ENCODE measurements at regions not wholly inside any gene's neighbourhood (a gene's known extent, or its start where the extent isn't known, plus 50 kb on each side); places are given as distances from the start of the nearest gene placed in this dataset.

- no peak for DNase-seq (ENCODE audit: low read depth)
- H3K4me3 ChIP-seq (ENCODE audit: low read depth, low read length): no peak overlapping the region
- TF ChIP-seq, protein P1, sequence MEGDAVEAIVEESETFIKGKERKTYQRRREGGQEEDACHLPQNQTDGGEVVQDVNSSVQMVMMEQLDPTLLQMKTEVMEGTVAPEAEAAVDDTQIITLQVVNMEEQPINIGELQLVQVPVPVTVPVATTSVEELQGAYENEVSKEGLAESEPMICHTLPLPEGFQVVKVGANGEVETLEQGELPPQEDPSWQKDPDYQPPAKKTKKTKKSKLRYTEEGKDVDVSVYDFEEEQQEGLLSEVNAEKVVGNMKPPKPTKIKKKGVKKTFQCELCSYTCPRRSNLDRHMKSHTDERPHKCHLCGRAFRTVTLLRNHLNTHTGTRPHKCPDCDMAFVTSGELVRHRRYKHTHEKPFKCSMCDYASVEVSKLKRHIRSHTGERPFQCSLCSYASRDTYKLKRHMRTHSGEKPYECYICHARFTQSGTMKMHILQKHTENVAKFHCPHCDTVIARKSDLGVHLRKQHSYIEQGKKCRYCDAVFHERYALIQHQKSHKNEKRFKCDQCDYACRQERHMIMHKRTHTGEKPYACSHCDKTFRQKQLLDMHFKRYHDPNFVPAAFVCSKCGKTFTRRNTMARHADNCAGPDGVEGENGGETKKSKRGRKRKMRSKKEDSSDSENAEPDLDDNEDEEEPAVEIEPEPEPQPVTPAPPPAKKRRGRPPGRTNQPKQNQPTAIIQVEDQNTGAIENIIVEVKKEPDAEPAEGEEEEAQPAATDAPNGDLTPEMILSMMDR (conservative IDR thresholded peaks at IDR 0.05; ENCODE audit: low read depth, low read length): no peak
Measured at GRCh38 chr2:133829450-133830020, 261.3 kb upstream of the NCKAP5 start.

- DNase-seq (ENCODE audit: low read depth): no peak
- no peak overlapping the region for H3K4me3 ChIP-seq (ENCODE audit: low read depth, low read length)
- TF ChIP-seq, protein P1 (conservative IDR thresholded peaks at IDR 0.05; ENCODE audit: low read depth, low read length): no peak
Measured at GRCh38 chr2:133833746-133834145, 265.5 kb upstream of the NCKAP5 start.

- TF ChIP-seq, protein P1 (conservative IDR thresholded peaks at IDR 0.05; ENCODE audit: low read depth, low read length): no peak
- DNase-seq (ENCODE audit: low read depth): no peak
- H3K4me3 ChIP-seq (ENCODE audit: low read depth, low read length): no peak overlapping the region
Measured at GRCh38 chr2:133835821-133836619, 267.8 kb upstream of the NCKAP5 start.

- no peak overlapping the region for H3K4me3 ChIP-seq (ENCODE audit: low read depth, low read length)
- DNase-seq (ENCODE audit: low read depth): no peak
- TF ChIP-seq, protein P1 (conservative IDR thresholded peaks at IDR 0.05; ENCODE audit: low read depth, low read length): no peak
Measured at GRCh38 chr2:133836691-133837345, 268.6 kb upstream of the NCKAP5 start.

GRCh38 chr2:133837441-133838094 lies 269.3 kb upstream of the NCKAP5 start:
- DNase-seq (ENCODE audit: low read depth): no peak
- H3K4me3 ChIP-seq (ENCODE audit: low read depth, low read length): no peak overlapping the region
- TF ChIP-seq, protein P1 (conservative IDR thresholded peaks at IDR 0.05; ENCODE audit: low read depth, low read length): no peak

- DNase-seq (ENCODE audit: low read depth): no peak
- H3K4me3 ChIP-seq (ENCODE audit: low read depth, low read length): no peak overlapping the region
- TF ChIP-seq, protein P1 (conservative IDR thresholded peaks at IDR 0.05; ENCODE audit: low read depth, low read length): no peak
Measured at GRCh38 chr2:133838642-133839365, 270.5 kb upstream of the NCKAP5 start.
